SH-SY5Y (cell line): ENCODE measurements at regions not wholly inside any gene's neighbourhood (a gene's known extent, or its start where the extent isn't known, plus 50 kb on each side); places are given as distances from the start of the nearest gene placed in this dataset.

Experiments
- GATA2 ChIP-seq: IDR thresholded peaks from 2 replicates; pipeline ENCODE4 v1.6.1; 2011; ENCODE audit warnings: mild to moderate bottlenecking, low read depth, low read length
- GATA3 ChIP-seq: IDR thresholded peaks from 2 replicates; pipeline ENCODE4 v1.6.1; 2011; ENCODE audit warnings: low read depth, mild to moderate bottlenecking, low read length, moderate library complexity

- TF ChIP-seq GATA2 (no peak), GATA3 (no peak)
These were observed 428.6 kb downstream of the KCNH5 start for GRCh38 chr14:62616668-62617067.
